NAMALWA (cell line): ENCODE measurements at regions not wholly inside any gene's neighbourhood (a gene's known extent, or its start where the extent isn't known, plus 50 kb on each side); places are given as distances from the start of the nearest gene placed in this dataset.
"Not testable (repeated sequence)": the region's sequence is repeated elsewhere in the genome, so short reads cannot be mapped to it uniquely, and the experiment has no call there.

Source experiments
- DNase-seq: peaks from one replicate; pipeline ENCODE4 v3.0.0-alpha.2; 2015; ENCODE audit warnings: low spot score

DNA sequence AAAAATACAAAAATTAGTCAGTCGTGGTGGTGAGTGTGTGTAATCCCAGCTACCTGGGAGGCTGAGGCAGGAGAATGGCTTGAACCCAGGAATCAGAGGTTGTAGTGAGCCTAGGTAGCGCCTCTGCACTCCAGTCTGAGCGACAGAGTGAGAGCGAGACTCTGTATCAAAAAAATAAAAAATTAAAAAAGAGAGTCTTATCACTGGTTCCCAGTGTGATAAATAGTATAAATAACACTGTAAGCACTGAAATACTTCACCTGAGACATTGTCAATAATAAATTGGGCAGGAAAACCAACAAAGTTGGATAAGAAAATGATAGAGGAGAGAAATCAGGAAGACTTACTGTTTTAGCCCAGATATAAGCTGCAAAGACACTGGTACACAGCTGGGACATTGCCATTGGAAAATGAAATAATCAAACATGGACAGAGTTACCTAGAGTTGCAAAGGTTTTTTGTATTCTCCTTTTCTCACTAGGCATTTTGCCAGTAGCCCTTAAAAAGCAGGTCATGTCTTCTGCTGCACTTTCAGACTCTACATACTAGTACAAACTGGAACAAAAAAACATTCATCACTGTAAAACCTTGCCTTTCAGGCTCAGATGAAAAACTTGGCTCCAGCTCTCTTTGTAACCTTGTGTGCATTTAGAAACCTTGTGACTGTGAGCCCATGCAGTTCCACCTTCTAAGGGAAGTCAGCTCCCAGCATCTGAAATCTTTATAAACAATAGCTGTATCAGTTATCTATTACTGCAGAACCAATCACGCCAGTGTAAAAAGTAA lies 55.0 kb upstream of the PPP1R2C start:
- no peak for DNase-seq

DNA sequence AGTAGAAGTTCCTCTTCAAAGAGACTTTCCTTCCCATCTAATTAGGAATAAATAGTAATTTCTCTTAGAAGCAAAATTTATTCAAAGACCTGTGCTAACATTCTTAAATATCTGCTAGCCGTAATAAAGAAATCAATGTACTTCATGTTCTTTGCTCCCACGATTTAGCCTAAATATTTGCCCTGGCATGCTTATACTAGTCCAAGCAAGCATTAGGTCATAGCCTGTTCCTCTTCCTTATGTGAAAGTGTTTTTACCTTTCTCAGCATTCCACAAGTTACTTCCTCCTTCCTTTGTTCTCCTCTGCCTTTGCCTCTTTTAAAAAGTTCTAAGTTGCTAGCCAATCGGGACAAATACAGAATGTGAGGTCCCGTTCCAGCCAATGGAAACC lies 55.6 kb upstream of the PPP1R2C start:
- not testable (repeated sequence) for DNase-seq

DNA sequence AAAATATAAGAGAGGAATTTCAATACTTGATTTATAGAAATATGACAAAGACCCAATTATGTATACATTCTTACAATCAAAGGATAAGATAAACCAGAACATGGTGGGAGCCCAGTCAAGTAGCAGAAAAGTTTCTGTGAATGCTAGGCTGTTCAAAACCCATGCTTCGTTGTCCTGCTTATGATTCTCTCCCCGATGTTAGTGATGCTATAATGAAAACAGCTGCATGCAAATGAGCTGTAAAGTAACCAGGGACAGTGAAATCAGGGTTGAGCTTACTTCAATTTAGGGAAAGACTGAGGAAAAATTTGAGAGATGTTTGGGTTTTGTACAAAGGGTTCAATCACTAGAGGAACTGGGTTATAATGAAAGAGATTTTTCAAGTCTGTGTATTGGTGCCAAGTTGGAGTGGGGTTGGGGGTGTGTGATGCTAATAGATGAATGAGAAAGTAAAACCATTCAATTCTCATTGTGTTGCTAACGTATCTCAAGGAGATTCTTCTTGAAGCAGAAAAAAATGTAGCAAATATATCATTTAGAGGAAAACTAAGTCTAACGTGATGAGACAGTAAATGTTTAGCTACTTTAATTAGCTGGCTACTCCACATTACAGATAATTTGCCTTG lies 59.3 kb upstream of the PPP1R2C start:
- peak; percentile 1 for DNase-seq

DNA sequence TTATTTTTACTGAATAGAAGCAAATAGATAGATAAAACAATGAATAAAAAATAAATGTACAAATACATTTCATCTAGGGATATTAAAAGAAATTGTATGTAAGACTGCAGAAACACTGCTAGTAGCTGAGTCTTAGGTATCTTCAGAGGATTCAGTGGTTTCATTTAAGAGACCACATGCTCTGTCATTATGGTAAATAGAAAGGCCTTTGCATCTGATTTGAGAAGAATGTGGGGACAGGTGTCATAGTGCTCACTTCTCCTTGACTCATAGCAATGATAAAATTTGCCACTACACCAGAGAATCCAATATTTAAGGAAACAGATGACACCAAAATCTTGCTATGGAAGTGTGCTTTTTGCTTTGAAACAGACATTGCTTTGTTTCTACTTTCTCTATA lies 59.8 kb upstream of the PPP1R2C start:
- no peak for DNase-seq

DNA sequence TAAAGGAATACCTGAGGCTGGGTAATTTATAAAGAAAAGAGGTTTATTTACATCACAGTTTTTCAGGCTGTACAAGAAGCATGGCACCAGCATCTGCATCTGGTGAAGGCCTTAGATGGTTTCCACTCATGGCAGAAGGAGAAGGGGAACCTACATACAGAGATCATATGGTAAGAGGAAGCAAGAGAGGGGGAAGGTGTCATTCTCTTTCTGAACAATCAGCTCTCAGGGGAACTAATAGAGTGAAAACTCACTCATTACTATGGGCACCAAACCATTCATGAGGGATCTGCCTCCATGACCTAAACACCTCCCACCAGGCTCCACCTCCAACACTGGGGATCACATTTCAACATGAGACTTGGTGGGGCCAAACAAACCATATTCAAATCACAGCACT lies 61.7 kb upstream of the PPP1R2C start:
- no peak for DNase-seq

DNA sequence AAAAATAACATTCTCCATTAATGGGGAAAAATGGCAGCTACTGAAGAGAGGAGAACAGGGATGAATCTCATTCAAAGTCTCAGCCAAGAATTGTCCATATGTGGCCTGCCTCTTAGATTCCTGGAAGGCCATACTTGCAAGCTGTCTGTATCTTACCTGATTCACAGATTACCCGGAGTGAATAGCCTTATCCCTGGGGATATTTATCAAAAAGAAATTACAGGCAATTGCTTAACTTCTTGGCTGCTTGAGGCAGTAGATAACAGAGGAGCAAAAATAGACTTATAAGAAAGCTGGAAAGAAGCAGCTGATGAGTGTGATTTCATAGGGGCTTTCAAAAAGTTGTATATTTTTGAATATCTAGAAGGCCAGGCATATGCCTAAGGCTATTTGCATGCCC lies 68.8 kb upstream of the PPP1R2C start:
- no peak for DNase-seq

DNA sequence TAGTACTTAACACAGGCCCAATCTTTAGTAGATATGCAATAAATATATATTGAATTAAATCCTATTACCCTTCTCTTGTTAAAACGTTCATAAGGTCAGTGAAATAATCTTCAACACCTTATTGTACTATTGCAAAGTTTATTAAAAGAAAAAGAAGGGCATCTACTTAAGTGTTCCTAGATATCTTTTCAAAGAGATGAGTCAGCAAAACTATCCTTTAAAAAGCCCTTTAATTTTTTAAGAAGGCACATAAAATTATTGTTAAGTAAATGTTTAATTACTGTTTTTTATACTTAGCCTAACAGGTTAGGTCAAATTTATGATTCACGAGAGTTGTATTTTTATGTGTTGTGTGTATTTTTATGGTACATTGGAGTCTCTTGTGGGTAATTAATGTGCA lies 77.3 kb upstream of the PPP1R2C start:
- no peak for DNase-seq

GRCh38 chrX:42857766-42858165 lies 79.8 kb upstream of the PPP1R2C start:
- DNase-seq, result no peak

DNA sequence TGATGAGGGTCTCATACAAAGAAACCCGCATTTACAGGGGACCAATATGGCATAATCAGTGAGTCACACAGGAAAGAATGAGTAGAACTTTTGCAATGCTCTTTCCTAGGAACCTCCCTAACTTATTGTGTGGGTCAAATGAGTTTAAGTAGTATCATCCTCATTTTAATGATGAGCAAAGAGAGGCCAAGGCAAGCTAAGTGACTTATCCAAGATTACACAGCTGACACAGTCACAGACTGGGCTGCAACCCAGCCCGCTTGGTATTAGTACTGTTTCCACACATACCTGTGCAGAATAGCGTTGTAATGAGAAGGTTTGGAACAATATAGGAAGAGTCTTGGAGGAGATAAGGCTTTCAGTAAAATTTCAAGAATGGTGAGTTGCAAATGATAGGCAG lies 91.0 kb upstream of the PPP1R2C start:
- no peak for DNase-seq

- peak; percentile 1 for DNase-seq
Observed at GRCh38 chrX:42869659-42870476, 91.9 kb upstream of the PPP1R2C start.

- DNase-seq, result no peak
Observed at GRCh38 chrX:42886519-42886918, 108.6 kb upstream of the PPP1R2C start.

GRCh38 chrX:42900947-42901346 lies 123.0 kb upstream of the PPP1R2C start:
- no peak for DNase-seq

GRCh38 chrX:42902513-42902912 lies 124.5 kb upstream of the PPP1R2C start:
- DNase-seq, result no peak

GRCh38 chrX:42920752-42921151 lies 142.8 kb upstream of the PPP1R2C start:
- no peak for DNase-seq

GRCh38 chrX:42930071-42930470 lies 152.1 kb upstream of the PPP1R2C start:
- DNase-seq, result no peak

DNA sequence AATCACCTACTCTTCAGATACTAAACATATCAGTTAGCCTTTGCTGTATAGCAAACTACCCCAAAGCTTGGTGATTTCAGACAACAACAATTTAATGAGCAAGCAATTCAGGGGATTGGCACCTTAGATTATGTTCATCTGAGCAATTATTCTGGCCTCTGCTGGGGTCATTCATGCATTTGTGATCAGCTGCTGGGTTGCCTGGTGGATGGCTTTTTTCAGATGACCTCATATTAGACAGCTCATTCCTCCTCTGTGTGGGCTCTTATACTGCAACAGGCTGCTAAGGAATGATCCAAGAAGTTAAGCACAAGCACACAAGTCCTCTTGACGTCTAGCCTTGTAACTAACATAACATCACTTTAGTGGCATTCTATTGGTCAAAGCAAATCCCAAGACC lies 153.0 kb upstream of the PPP1R2C start:
- DNase-seq, result no peak

DNA sequence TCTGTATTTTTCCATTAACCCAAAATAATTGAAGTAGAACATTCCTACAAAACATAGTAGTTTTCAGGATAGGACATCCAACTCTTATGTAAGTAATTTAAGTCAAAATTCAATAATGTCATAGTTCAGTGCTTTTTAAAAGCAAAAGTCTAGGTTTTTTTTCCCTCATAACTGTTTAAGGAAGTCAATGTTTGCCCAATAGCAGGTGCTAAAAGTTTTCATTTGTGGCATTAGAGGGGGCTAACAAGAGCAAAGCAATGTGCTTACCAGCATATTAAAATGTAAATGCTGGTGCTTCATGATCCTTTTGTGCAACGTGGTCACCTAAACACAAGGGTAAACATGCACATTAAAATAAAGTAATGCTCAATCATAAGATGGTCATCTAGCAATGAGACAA lies 155.2 kb upstream of the PPP1R2C start:
- peak; percentile 21 for DNase-seq

DNA sequence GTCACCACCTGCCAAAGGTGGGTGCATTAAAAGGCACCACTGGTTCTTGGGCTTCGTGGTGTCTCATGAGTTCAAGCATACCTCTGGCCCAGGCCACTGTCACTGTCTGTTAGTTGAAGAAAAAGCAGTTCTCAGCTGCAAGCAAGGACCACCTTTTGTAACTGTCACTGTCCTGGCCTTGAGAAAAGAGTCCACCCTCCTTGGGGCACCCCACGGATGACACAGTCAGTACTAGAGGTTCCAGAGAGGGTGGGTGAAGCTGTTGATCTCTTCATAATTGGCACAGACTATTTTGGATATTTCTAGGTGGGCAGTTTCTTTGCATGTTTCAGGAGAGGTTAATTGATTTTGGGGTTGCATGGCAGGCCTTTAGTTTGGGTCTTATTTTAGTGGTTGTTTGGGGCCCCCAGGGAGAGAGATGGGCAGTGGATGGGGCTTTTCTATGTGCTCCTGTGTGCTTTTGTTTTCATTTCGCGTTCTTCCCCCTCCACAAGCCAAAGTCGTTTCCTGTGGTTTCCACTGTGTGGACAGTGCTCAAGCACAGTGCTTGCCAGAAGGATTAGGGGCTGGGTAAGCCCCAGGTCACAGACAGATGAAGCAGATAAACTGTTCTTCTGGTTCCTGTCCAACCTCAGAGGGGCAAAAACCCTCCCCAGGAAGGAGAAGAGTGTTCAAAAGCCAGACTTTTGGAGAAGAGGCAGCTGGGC lies 156.2 kb upstream of the PPP1R2C start:
- DNase-seq, result peak; percentile 34

- DNase-seq, result no peak
Observed at GRCh38 chrX:42941671-42942070, 163.7 kb upstream of the PPP1R2C start.

DNA sequence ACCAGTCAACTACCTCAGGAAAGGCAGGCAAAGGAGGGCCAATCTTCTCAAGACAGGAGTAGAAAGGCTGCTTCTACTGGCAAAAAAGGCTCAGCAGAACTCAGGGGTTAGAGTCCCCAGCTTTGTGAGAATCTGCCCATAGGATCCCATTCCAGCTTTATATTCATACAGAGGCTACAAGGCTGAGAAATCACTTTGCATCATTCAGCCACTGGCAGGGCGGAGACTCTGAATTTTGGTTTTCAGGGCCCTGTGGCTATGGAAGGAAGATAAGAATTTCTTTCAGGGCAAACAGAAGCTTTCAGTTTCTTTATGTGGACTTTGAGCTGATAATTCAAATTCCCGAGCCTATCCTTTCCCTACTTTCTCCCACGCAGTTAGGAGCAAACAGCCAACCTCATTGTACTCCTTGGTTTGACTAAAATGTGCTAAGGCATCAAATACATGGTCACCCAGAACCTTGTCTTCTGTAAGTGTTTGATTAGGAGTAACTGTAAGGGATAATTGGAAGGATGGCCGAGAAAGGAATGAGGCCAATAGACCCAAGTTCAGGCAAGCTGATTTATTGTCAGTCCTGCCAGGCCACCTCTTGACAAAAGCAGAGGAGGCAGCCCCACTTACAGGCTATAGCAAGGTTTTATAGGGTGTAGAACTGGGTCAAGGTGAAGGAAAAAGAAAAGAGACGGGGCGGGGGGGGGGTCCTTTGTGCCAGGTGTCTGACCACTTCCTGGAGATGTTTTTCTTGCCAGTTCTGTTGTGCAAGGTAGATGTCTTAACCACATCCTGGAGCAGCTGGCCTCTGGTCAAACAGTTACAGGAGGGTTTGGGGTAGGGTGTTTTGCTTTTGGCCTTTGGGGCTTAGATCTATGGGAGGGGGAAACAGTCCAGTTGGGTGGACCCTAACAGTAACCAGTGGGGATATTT lies 165.3 kb upstream of the PPP1R2C start:
- DNase-seq, result peak; percentile 74

DNA sequence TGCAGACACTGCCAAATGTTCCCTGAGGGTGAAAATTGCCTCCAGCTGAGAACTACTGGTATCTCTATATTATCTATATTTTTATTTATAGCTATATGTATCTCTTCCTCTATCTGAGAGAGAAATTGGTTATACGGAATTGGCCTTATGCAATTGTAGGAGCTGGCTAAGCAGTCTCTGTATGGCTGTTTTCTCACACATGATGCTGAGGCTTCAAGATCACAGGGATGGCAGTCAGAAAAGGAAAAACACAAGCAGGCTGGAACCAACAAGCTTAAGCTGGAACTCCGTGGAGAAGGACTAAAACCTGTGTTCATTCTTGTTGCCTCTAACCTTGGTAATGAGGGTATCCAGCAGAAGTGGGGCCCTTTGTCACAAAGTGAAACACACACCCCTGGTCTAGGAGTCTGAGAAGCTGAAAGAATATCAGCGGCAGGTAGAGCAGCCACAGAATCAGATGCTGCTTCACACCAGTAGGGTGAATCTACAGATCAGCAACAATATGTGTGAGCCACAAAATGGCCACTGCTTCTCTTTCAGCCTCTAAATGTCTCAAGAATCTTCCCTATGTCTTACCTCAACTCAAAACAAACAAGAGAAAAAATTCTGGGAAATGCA lies 166.5 kb upstream of the PPP1R2C start:
- peak; percentile 48 for DNase-seq
